HFFc6 (cell line): ENCODE measurements at regions not wholly inside any gene's neighbourhood (a gene's known extent, or its start where the extent isn't known, plus 50 kb on each side); places are given as distances from the start of the nearest gene placed in this dataset.

ENCODE experiments used
- DNase-seq: peaks from one replicate; pipeline ENCODE4 v3.0.0-alpha.2; 2018
- H3K27ac Mint-ChIP-seq: 2 replicates; pipeline ENCODE4 v1.8.0; 2020; ENCODE audit warnings: mild to moderate bottlenecking, mixed read lengths
- H3K27me3 Mint-ChIP-seq: 2 replicates; pipeline ENCODE4 v1.8.0; 2021; ENCODE audit warnings: mild to moderate bottlenecking, moderate library complexity, mixed read lengths; ENCODE audit not compliant: insufficient read depth
- H3K36me3 Mint-ChIP-seq: 2 replicates; pipeline ENCODE4 v1.8.0; 2021; ENCODE audit warnings: low read depth, mixed read lengths
- H3K4me1 Mint-ChIP-seq: 2 replicates; pipeline ENCODE4 v1.8.0; 2020; ENCODE audit warnings: low read depth, mixed read lengths
- H3K4me3 Mint-ChIP-seq: 2 replicates; pipeline ENCODE4 v1.8.0; 2020; ENCODE audit warnings: mild to moderate bottlenecking, moderate library complexity, mixed read lengths
- H3K9me3 Mint-ChIP-seq: 2 replicates; pipeline ENCODE4 v1.8.0; 2020; ENCODE audit warnings: mild to moderate bottlenecking, mixed read lengths
- TF ChIP-seq, protein P1 (sequence below): fragments of 200-600 bp; sonication (generic); IDR thresholded peaks from 2 replicates; pipeline ENCODE4 v1.5.0; 2021; ENCODE audit warnings: antibody characterized with exemption, mild to moderate bottlenecking

DNA sequence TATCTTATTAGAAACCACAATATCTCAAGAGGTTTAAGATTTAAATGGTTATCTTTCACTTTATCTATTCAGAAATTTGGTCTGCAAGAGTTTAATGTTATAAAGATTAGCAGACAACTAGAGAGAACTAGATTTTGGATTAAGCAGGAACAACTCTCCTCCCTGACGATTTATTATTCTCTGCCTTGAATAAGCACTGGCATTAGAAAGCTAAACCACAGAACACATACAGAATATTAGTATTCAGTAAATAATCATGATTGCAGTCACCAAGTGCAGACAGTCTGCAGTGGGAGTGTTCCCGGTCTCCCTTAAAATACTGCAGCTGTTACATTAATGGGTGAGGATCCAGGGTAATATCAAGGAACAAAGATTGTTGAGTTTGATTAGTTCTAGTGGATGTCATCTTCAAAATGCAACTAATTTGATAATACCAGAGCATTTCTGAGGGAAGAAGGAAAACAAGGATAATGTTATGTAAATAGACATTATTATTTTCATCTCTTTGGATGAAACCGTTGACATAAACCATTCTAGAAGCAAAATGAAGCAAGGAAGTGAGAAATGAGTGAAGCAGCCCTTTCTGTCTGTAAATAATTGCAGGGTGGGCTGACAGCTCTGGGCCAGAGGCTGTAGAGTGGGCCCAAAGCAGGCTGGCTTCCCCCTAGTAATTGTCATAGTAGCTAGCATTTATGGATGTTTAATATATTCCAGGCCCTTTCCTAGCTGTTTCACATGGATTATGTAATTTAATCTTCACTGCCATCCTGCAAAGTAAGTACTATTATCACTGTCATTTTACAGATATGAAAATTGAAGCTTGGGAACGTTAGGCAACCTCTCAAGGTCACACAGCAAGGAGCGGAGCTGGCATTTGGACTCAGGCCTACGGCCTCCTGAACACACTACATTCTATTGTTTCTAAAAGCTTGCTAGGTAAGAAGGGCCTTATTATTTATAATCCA lies 79.4 kb downstream of the DYRK2 start:
- DNase-seq = no peak
- Mint-ChIP-seq H3K4me3 (no peak overlapping the region), H3K4me1 (no peaks in the 10 kb centered on the region; the same call in 1 of the 2 replicates), H3K27me3 (peaks cover 4% of the 10 kb centered on the region; the same call in 1 of the 2 replicates), H3K36me3 (no peaks in the 10 kb centered on the region), H3K27ac (no peak overlapping the region), H3K9me3 (no peaks in the 10 kb centered on the region)
- TF ChIP-seq, protein P1, sequence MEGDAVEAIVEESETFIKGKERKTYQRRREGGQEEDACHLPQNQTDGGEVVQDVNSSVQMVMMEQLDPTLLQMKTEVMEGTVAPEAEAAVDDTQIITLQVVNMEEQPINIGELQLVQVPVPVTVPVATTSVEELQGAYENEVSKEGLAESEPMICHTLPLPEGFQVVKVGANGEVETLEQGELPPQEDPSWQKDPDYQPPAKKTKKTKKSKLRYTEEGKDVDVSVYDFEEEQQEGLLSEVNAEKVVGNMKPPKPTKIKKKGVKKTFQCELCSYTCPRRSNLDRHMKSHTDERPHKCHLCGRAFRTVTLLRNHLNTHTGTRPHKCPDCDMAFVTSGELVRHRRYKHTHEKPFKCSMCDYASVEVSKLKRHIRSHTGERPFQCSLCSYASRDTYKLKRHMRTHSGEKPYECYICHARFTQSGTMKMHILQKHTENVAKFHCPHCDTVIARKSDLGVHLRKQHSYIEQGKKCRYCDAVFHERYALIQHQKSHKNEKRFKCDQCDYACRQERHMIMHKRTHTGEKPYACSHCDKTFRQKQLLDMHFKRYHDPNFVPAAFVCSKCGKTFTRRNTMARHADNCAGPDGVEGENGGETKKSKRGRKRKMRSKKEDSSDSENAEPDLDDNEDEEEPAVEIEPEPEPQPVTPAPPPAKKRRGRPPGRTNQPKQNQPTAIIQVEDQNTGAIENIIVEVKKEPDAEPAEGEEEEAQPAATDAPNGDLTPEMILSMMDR = no peak

DNA sequence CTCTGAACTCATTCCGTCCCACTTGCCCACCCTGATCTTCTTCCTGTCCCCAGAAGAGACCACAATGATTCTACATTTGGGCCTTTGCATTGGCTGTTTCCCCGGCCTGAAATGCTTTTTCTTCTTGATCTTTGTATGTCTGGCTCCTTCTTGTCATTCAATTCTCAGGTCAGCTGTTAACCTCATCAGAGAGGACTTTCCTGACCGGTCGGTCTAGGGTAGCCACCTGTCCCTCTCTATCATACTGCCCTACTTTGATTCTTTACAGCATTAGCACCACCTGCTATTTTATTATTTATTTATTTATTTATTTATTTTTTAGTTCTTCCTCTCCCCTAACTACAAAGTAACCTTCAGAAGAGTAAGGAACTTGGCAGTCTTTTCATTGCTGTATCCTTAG lies 84.3 kb downstream of the DYRK2 start:
- Mint-ChIP-seq H3K27ac (no peak overlapping the region), H3K4me3 (no peak overlapping the region), H3K9me3 (no peaks in the 10 kb centered on the region), H3K27me3 (peaks cover 4% of the 10 kb centered on the region), H3K4me1 (no peaks in the 10 kb centered on the region; the same call in 1 of the 2 replicates), H3K36me3 (no peaks in the 10 kb centered on the region)
- TF ChIP-seq, protein P1 = no peak
- DNase-seq = no peak

DNA sequence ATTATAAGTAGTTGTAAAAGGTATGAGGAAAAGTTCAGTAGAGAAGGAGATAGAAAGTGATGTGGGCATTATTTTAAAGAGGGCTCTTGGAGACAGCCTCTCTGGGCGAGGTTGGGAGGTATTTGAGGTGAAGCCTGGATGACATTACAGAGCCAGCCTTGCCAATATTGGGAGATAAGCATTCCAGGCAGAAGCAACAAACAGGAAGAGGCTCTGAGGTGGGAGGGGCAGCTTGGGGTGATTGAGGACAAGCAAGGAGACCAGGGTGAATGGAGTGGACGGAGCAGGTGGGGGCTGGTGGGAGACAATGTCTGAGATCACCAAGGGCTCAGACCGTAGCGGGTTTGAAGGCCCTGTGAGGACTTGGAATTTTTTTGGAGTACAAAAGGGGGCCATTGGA lies 87.3 kb downstream of the DYRK2 start:
- H3K4me3 Mint-ChIP-seq = no peak overlapping the region
- H3K36me3 Mint-ChIP-seq = no peaks in the 10 kb centered on the region
- DNase-seq = no peak
- H3K27ac Mint-ChIP-seq = no peak overlapping the region
- peaks cover 4% of the 10 kb centered on the region for H3K27me3 Mint-ChIP-seq
- H3K4me1 Mint-ChIP-seq = peaks cover 5% of the 10 kb centered on the region
- H3K9me3 Mint-ChIP-seq = no peaks in the 10 kb centered on the region
- TF ChIP-seq, protein P1 = no peak

DNA sequence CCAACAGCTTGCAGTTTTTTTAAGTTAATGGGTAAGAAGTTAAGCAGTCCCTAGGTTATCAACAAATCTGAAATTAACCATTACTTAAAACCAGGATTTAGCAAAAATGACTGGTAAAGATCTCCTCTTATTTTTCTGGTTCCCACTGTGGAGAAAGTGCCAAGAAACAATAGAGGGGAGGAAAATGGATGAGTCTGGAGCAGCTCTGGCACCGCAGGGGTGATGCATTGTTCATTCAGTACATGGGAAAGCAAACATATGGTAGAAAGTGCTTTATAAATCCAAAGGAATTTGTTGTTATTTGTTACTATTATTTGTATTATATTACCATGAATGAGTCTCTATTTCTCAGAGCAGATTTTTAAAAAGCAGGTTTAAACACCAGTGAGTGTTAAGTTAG lies 92.2 kb downstream of the DYRK2 start:
- H3K36me3 Mint-ChIP-seq = no peaks in the 10 kb centered on the region
- H3K27me3 Mint-ChIP-seq = no peaks in the 10 kb centered on the region; the same call in 1 of the 2 replicates
- TF ChIP-seq, protein P1 = no peak
- no peak overlapping the region for H3K4me3 Mint-ChIP-seq
- H3K4me1 Mint-ChIP-seq = peaks cover 28% of the 10 kb centered on the region
- no peak for DNase-seq
- H3K9me3 Mint-ChIP-seq = no peaks in the 10 kb centered on the region
- H3K27ac Mint-ChIP-seq = no peak overlapping the region

DNA sequence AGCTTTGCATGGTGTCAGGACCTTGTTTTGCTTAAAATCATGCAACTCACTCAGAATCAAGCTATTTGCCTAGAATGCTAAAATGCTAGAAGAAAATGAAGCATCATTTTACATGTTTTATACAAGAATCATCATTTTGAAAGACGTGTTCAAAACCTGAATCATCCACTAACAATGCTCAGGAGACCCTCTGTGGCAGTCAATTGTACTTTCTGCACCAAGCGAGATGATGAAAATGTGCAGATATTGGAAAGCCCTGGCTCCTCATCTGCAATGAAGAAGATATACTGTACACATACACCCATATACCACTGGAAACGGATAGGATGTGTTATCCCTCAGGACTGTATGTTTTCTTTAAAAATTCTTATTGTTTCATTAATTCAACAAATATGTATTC lies 92.7 kb downstream of the DYRK2 start:
- H3K4me1 Mint-ChIP-seq = peaks cover 28% of the 10 kb centered on the region
- no peaks in the 10 kb centered on the region; the same call in 1 of the 2 replicates for H3K27me3 Mint-ChIP-seq
- H3K4me3 Mint-ChIP-seq = no peak overlapping the region
- TF ChIP-seq, protein P1 = no peak
- H3K9me3 Mint-ChIP-seq = no peaks in the 10 kb centered on the region
- no peak for DNase-seq
- no peak overlapping the region for H3K27ac Mint-ChIP-seq
- no peaks in the 10 kb centered on the region for H3K36me3 Mint-ChIP-seq
